Loucy (cell line): ENCODE measurements at regions not wholly inside any gene's neighbourhood (a gene's known extent, or its start where the extent isn't known, plus 50 kb on each side); places are given as distances from the start of the nearest gene placed in this dataset.

Experiments used
- CTCF ChIP-seq: fragments of 200-600 bp; sonication (generic); conservative IDR thresholded peaks from 2 replicates; pipeline ENCODE4 v1.5.1; 2014; ENCODE audit warnings: mild to moderate bottlenecking, antibody characterized with exemption, low read length
- EZH2phosphoT487 ChIP-seq: fragments of 200-600 bp; IDR thresholded peaks from 2 replicates; pipeline ENCODE4 v1.6.1; 2018; ENCODE audit warnings: antibody characterized with exemption, mild to moderate bottlenecking, moderate library complexity, borderline replicate concordance

- TF ChIP-seq CTCF: no peak
- no peak for TF ChIP-seq EZH2phosphoT487
Measured at GRCh38 chr1:60224523-60224922, 151.0 kb upstream of the C1orf87 start.
